Neural cell (in vitro differentiated cells): ENCODE measurements at regions not wholly inside any gene's neighbourhood (a gene's known extent, or its start where the extent isn't known, plus 50 kb on each side); places are given as distances from the start of the nearest gene placed in this dataset.

Source experiments
- H2AFZ ChIP-seq: fragments of 200-600, 300-800 bp; sonication (generic), shearing (Covaris generic); 2 replicates; pipeline ENCODE4 v1.6.0; 2014; ENCODE audit warnings: low read depth, mild to moderate bottlenecking, antibody characterized with exemption, low read length, moderate library complexity
- H3F3A ChIP-seq: fragments of 200-600 bp; shearing (Covaris generic); 2 replicates; pipeline ENCODE4 v1.6.1; 2016; ENCODE audit warnings: mild to moderate bottlenecking, moderate library complexity, mixed read lengths, antibody characterized with exemption, low read length; ENCODE audit not compliant: insufficient read depth, poor library complexity, severe bottlenecking
- H3K27ac ChIP-seq: fragments of 200-600, 300-800 bp; sonication (generic), shearing (Covaris generic); 2 replicates; pipeline ENCODE4 v1.5.1; 2014; ENCODE audit warnings: mild to moderate bottlenecking, low read length, moderate library complexity
- H3K27me3 ChIP-seq: fragments of 300-800, 200-600 bp; sonication (generic), shearing (Covaris generic); 2 replicates; pipeline ENCODE4 v1.6.0; 2014; ENCODE audit warnings: mild to moderate bottlenecking, low read depth, low read length, moderate library complexity; ENCODE audit not compliant: insufficient read depth
- H3K36me3 ChIP-seq: fragments of 300-800, 200-600 bp; sonication (generic), shearing (Covaris generic); 2 replicates; pipeline ENCODE4 v1.5.1; 2014; ENCODE audit warnings: mild to moderate bottlenecking, antibody characterized with exemption, low read length, moderate library complexity; ENCODE audit not compliant: insufficient read depth
- H3K4me2 ChIP-seq: fragments of 300-800, 200-600 bp; sonication (generic), shearing (Covaris generic); 2 replicates; pipeline ENCODE4 v1.6.0; 2014; ENCODE audit warnings: mild to moderate bottlenecking, low read length
- H3K4me3 ChIP-seq: fragments of 300-800, 200-600 bp; sonication (generic), shearing (Covaris generic); 2 replicates; pipeline ENCODE4 v1.5.1; 2014; ENCODE audit warnings: mild to moderate bottlenecking, low read length, moderate library complexity
- H3K79me2 ChIP-seq: fragments of 200-600 bp; shearing (Covaris generic); replicated peaks from 2 replicates; pipeline ENCODE4 v1.6.0; 2014; ENCODE audit warnings: mild to moderate bottlenecking, low read length, moderate library complexity; ENCODE audit not compliant: insufficient read depth
- H3K9ac ChIP-seq: fragments of 300-800, 200-600 bp; sonication (generic), shearing (Covaris generic); 2 replicates; pipeline ENCODE4 v1.6.1; 2016; ENCODE audit warnings: mild to moderate bottlenecking, low read length, mixed read lengths
- H3K9me2 ChIP-seq: fragments of 200-600 bp; shearing (Covaris generic); 2 replicates; pipeline ENCODE4 v1.6.1; 2016; ENCODE audit warnings: mild to moderate bottlenecking, low read length, mixed read lengths; ENCODE audit not compliant: insufficient read depth
- H3K9me3 ChIP-seq: fragments of 200-600, 300-800 bp; sonication (generic), shearing (Covaris generic); 2 replicates; pipeline ENCODE4 v1.6.1; 2016; ENCODE audit warnings: mild to moderate bottlenecking, mixed run types, low read length, moderate library complexity, mixed read lengths
- H4K20me1 ChIP-seq: fragments of 200-600 bp; shearing (Covaris generic); 2 replicates; pipeline ENCODE4 v1.6.1; 2016; ENCODE audit warnings: mild to moderate bottlenecking, mixed run types; ENCODE audit not compliant: insufficient read depth
- CTCF ChIP-seq: fragments of 450-650 bp; IDR thresholded peaks from 2 replicates; pipeline ENCODE4 v1.5.1; 2014; ENCODE audit warnings: antibody characterized with exemption, mild to moderate bottlenecking, moderate library complexity; ENCODE audit not compliant: poor library complexity, severe bottlenecking
- EP300 ChIP-seq: fragments of 450-650 bp; conservative IDR thresholded peaks from 2 replicates; pipeline ENCODE4 v1.6.1; 2014; ENCODE audit warnings: antibody characterized with exemption, mild to moderate bottlenecking, moderate library complexity; ENCODE audit not compliant: poor library complexity, severe bottlenecking
- EZH2 ChIP-seq: fragments of 200-600, 300-800 bp; shearing (Covaris generic), sonication (generic); IDR thresholded peaks from 2 replicates; pipeline ENCODE4 v1.6.1; 2014; ENCODE audit warnings: antibody characterized with exemption, low read length, borderline replicate concordance, mild to moderate bottlenecking; ENCODE audit not compliant: insufficient read depth, poor library complexity, severe bottlenecking
- MXI1 ChIP-seq: fragments of 450-650 bp; conservative IDR thresholded peaks from 2 replicates; pipeline ENCODE4 v1.6.1; 2014; ENCODE audit warnings: antibody characterized with exemption, mild to moderate bottlenecking; ENCODE audit not compliant: poor library complexity, severe bottlenecking
- POLR2AphosphoS5 ChIP-seq: IDR thresholded peaks from 2 replicates; pipeline ENCODE4 v1.6.1; 2012
- RAD21 ChIP-seq: fragments of 450-650 bp; conservative IDR thresholded peaks from 2 replicates; pipeline ENCODE4 v1.6.1; 2014; ENCODE audit warnings: antibody characterized with exemption, mild to moderate bottlenecking, moderate library complexity
- REST ChIP-seq: IDR thresholded peaks from 2 replicates; pipeline ENCODE4 v1.6.1; 2012; ENCODE audit warnings: borderline replicate concordance
- SMC3 ChIP-seq: fragments of 450-650 bp; conservative IDR thresholded peaks from 2 replicates; pipeline ENCODE4 v1.6.1; 2014; ENCODE audit warnings: antibody characterized with exemption, mild to moderate bottlenecking, moderate library complexity; ENCODE audit not compliant: poor library complexity
- TAF1 ChIP-seq: IDR thresholded peaks from 2 replicates; pipeline ENCODE4 v1.6.1; 2012; ENCODE audit warnings: low read depth

GRCh38 chr15:94665676-94666441 lies 434.5 kb downstream of the MCTP2 start:
- no peak for TF ChIP-seq REST
- TF ChIP-seq SMC3 = no peak
- TF ChIP-seq POLR2AphosphoS5 = no peak
- TF ChIP-seq EZH2 = no peak
- TF ChIP-seq CTCF = no peak
- TF ChIP-seq EP300 = no peak
- TF ChIP-seq MXI1 = no peak
- no peak for TF ChIP-seq RAD21
- no peak for TF ChIP-seq TAF1
- no peak overlapping the region for H3K27ac ChIP-seq
- no peak overlapping the region for H3K4me2 ChIP-seq

GRCh38 chr15:94666553-94666952 lies 435.2 kb downstream of the MCTP2 start:
- H3K36me3 ChIP-seq = no peaks in the 10 kb centered on the region
- H3K9ac ChIP-seq = no peak overlapping the region
- no peak overlapping the region for H3K27ac ChIP-seq
- H3K27me3 ChIP-seq = no peaks in the 10 kb centered on the region
- no peaks in the 10 kb centered on the region for H4K20me1 ChIP-seq
- H3K4me2 ChIP-seq = no peak overlapping the region
- no peaks in the 10 kb centered on the region for H3K79me2 ChIP-seq
- no peaks in the 10 kb centered on the region for H3F3A ChIP-seq
- H3K4me3 ChIP-seq = no peak overlapping the region
- H2AFZ ChIP-seq = no peak overlapping the region
- no peaks in the 10 kb centered on the region for H3K9me2 ChIP-seq
- H3K9me3 ChIP-seq = no peaks in the 10 kb centered on the region
- TF ChIP-seq REST = no peak
- TF ChIP-seq POLR2AphosphoS5 = no peak
- TF ChIP-seq CTCF = no peak
- no peak for TF ChIP-seq EP300

More at GRCh38 chr15:94665676-94666441, 434.5 kb downstream of the MCTP2 start:
- no peaks in the 10 kb centered on the region for H3K79me2 ChIP-seq
- H3F3A ChIP-seq = no peaks in the 10 kb centered on the region
- no peaks in the 10 kb centered on the region for H3K36me3 ChIP-seq
- H2AFZ ChIP-seq = no peak overlapping the region
- H4K20me1 ChIP-seq = no peaks in the 10 kb centered on the region
- H3K9ac ChIP-seq = no peak overlapping the region
- H3K9me3 ChIP-seq = no peaks in the 10 kb centered on the region
- no peak overlapping the region for H3K4me3 ChIP-seq
- H3K27me3 ChIP-seq = no peaks in the 10 kb centered on the region
- no peaks in the 10 kb centered on the region for H3K9me2 ChIP-seq
